ENCODE measurements at regions not wholly inside any gene's neighbourhood (a gene's known extent, or its start where the extent isn't known, plus 50 kb on each side); places are given as distances from the start of the nearest gene placed in this dataset.

DNA sequence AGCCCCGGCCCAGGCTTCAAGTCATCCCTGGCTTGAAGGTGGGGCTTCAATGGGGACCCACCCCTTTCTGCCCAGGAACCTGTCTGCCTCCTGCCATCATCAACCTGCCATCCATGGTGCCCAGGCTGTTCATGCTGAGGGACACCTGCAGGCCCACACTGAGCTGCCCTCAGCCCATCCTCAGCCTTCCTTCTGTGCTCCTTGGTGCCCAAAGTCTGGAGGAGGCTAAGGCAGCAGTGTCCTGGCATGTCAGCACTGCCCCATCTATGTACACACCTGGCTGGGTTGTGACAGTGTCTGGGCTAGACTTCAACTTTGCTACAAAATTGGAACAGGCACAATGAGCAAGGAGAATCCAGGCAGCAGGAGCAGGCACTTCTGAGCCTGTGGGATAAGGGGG, 745.3 kb upstream of the EPHA6 start:
- no peak for ATAC-seq
- intact Hi-C loops (cut with DNase I): no loop called here

DNA sequence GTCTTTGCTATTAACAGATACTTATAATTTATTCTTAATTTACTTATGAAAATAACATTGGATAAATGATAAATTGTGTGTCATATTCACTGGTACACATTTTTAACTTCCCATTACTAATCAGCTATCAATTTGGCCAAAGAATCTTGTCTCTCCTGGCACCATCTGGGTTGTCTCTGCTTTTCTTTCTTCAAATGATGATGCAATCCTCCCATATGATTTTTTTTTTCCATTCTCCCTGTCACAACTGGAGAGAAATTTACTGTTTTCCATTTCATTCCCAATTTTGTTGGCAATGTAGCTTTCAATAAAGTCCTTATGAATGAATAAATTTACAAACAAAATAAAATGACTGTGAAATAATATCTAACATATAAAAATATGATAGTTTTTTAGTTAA, 743.7 kb upstream of the EPHA6 start:
- DNase-seq (no peak), ATAC-seq (no peak)
- H3K4me3 ChIP-seq: no peak overlapping the region
- no peaks in the 10 kb centered on the region for H3K27me3 ChIP-seq
- H3K4me1 ChIP-seq: no peaks in the 10 kb centered on the region
- H3K27ac ChIP-seq: no peak overlapping the region
- H3K9me3 ChIP-seq: peaks cover 0 to 16% (median 0%) of the 10 kb centered on the region in 11 donors
- intact Hi-C loops (cut with DNase I): no loop called here
- no peaks in the 10 kb centered on the region for H3K36me3 ChIP-seq
- TF ChIP-seq, protein P1, sequence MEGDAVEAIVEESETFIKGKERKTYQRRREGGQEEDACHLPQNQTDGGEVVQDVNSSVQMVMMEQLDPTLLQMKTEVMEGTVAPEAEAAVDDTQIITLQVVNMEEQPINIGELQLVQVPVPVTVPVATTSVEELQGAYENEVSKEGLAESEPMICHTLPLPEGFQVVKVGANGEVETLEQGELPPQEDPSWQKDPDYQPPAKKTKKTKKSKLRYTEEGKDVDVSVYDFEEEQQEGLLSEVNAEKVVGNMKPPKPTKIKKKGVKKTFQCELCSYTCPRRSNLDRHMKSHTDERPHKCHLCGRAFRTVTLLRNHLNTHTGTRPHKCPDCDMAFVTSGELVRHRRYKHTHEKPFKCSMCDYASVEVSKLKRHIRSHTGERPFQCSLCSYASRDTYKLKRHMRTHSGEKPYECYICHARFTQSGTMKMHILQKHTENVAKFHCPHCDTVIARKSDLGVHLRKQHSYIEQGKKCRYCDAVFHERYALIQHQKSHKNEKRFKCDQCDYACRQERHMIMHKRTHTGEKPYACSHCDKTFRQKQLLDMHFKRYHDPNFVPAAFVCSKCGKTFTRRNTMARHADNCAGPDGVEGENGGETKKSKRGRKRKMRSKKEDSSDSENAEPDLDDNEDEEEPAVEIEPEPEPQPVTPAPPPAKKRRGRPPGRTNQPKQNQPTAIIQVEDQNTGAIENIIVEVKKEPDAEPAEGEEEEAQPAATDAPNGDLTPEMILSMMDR (IDR thresholded peaks at IDR 0.05): no peak

More for the DNA sequence above, 745.3 kb upstream of the EPHA6 start:
- H3K4me3 ChIP-seq: no peak overlapping the region
- DNase-seq: no peak
- H3K9me3 ChIP-seq: peaks cover 0 to 16% (median 0%) of the 10 kb centered on the region in 11 donors
- no peaks in the 10 kb centered on the region for H3K4me1 ChIP-seq
- TF ChIP-seq, protein P1 (IDR thresholded peaks at IDR 0.05): no peak
- no peaks in the 10 kb centered on the region for H3K36me3 ChIP-seq
- 87% methylated on average over 1 of the region's 1 CpG for WGBS, 2 donors
- H3K27ac ChIP-seq: no peak overlapping the region
- H3K27me3 ChIP-seq: no peaks in the 10 kb centered on the region

DNA sequence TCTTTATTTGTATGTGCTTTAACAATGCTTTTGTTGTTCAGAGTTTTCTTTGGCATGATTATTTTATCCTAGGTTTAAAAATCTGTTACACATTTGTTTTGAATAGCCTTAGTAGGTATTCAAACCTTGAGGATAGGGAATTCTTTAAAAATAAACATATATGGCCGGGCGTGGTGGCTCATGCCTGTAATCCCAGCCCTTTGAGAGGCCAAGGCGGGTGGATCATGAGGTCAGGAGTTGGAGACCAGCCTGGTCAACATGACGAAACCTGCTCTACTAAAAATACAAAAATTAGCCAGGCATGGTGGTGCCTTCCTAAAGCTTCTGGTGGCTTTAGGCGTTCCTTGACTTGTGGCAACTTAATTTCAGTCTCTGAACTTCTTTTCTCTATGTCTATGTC, 743.3 kb upstream of the EPHA6 start:
- intact Hi-C loops (cut with DNase I): no loop called here
- Histone ChIP-seq H3K4me3 (no peak overlapping the region), H3K27ac (no peak overlapping the region), H3K4me1 (no peaks in the 10 kb centered on the region), H3K36me3 (no peaks in the 10 kb centered on the region), H3K9me3 (peaks cover 0 to 16% (median 0%) of the 10 kb centered on the region in 11 donors), H3K27me3 (no peaks in the 10 kb centered on the region)
- TF ChIP-seq, protein P1 (IDR thresholded peaks at IDR 0.05): no peak
- no peak for DNase-seq
- no peak for ATAC-seq
- 62 to 64% methylated on average over 5 of the region's 5 CpGs for WGBS, 2 donors

DNA sequence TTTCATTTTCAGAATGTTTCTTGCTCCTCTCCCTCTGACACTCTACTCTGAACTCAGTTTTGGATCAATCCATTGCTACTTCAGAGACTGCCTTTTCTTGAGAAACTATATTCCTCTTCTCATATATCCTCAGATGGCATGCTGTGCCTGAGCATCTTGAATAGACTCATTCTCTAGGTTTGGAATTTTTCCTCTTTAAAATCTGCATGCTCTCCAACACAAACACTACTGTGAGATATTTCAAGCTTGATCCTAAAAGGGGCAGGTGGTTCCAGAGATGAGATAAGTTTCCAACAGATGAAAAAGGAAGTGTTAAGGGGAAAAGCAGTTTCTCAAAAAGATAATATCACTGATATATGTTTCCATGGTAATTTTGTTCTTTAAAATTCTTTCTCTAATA, 742.2 kb upstream of the EPHA6 start:
- ATAC-seq (no peak), DNase-seq (no peak)
- H3K9me3 ChIP-seq: peaks cover 0 to 16% (median 0%) of the 10 kb centered on the region in 11 donors
- no peaks in the 10 kb centered on the region for H3K27me3 ChIP-seq
- no peaks in the 10 kb centered on the region for H3K4me1 ChIP-seq
- H3K4me3 ChIP-seq: no peak overlapping the region
- no peaks in the 10 kb centered on the region for H3K36me3 ChIP-seq
- TF ChIP-seq, protein P1 (IDR thresholded peaks at IDR 0.05): no peak
- no peak overlapping the region for H3K27ac ChIP-seq
- intact Hi-C loops (cut with DNase I): no loop called here

DNA sequence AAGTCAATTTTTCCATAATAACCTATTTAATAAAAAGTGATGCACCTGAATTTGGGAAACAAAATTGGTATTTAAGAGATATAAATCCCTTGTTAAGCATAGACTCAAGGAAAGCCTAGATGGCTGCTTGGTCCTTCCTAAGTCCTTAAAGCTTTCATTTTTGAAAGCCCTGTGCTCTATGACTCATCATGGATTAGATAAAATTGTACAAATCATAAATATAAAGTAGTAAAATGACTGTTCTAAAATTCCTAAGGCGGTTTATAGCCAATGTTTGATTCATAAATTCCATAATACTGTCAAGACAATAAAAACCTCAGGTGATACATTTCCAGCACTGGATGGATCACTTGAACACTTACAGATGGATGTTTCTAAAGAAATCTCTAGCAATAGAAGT, 730.8 kb upstream of the EPHA6 start:
- no peak overlapping the region for H3K4me3 ChIP-seq
- H3K9me3 ChIP-seq: peaks cover 0 to 13% (median 0%) of the 10 kb centered on the region in 11 donors
- H3K27me3 ChIP-seq: no peaks in the 10 kb centered on the region
- TF ChIP-seq, protein P1 (IDR thresholded peaks at IDR 0.05): no peak
- intact Hi-C loops (cut with DNase I): no loop called here
- no peak for ATAC-seq
- no peaks in the 10 kb centered on the region for H3K36me3 ChIP-seq
- WGBS, 2 donors: 67 to 70% methylated on average over 1 of the region's 1 CpG
- no peak for DNase-seq
- no peak overlapping the region for H3K27ac ChIP-seq
- H3K4me1 ChIP-seq: no peaks in the 10 kb centered on the region

All from heart right ventricle (tissue), 16 donors.